ENCODE measurements at regions not wholly inside any gene's neighbourhood (a gene's known extent, or its start where the extent isn't known, plus 50 kb on each side); places are given as distances from the start of the nearest gene placed in this dataset.

GRCh38 chr4:136277741-136278140 lies 1254.6 kb downstream of the PCDH18 start:
- Histone ChIP-seq H3K4me2 (ENCODE audit: low read length, poor library complexity, severe bottlenecking) (no peak overlapping the region), H2BK15ac (ENCODE audit: low read depth, poor library complexity, severe bottlenecking) (no peak overlapping the region), H3K36me3 (ENCODE audit: control insufficient read depth in 1 of 2, insufficient read depth in 2 of 2, low read depth in 1 of 2, low read length in 2 of 2) (no peaks in the 10 kb centered on the region), H2BK120ac (ENCODE audit: low read depth, low read length) (no peak overlapping the region), H3K9me3 (ENCODE audit: control insufficient read depth, low read length) (no peaks in the 10 kb centered on the region), H3K9ac (ENCODE audit: low read length) (no peak overlapping the region), H4K91ac (ENCODE audit: low read length) (no peak overlapping the region), H2AFZ (ENCODE audit: low read depth, low read length) (no peak overlapping the region), H3K4me3 (ENCODE audit: insufficient read depth in 1 of 2, low read depth in 1 of 2, low read length in 2 of 2) (no peak overlapping the region), H3K4ac (ENCODE audit: low read depth in 1 of 2, low read length in 2 of 2) (no peak overlapping the region), H3K23ac (ENCODE audit: low read length in 2 of 2) (no peak overlapping the region), H2BK12ac (ENCODE audit: low read length in 2 of 2) (no peak overlapping the region), H4K8ac (ENCODE audit: low read length) (no peak overlapping the region), H3K27me3 (ENCODE audit: control insufficient read depth in 1 of 2, insufficient read depth in 1 of 2, low read length in 2 of 2) (no peaks in the 10 kb centered on the region), H3K14ac (ENCODE audit: low read length in 2 of 2) (no peak overlapping the region), H3K27ac (ENCODE audit: low read length, poor library complexity, severe bottlenecking) (no peak overlapping the region), H2AK5ac (ENCODE audit: low read length, severe bottlenecking) (no peak overlapping the region), H3K18ac (ENCODE audit: low read depth in 1 of 2, low read length in 2 of 2) (no peak overlapping the region), H3K4me1 (ENCODE audit: control insufficient read depth, insufficient read depth, low read depth, low read length) (no peaks in the 10 kb centered on the region), H2BK5ac (ENCODE audit: low read depth, low read length, poor library complexity, severe bottlenecking) (no peak overlapping the region), H3K79me1 (replicated peaks; ENCODE audit: low read length, poor library complexity, severe bottlenecking) (no peaks in the 10 kb centered on the region)
- DNase-seq, result no peak
- 78% methylated on average over 1 of the region's 2 CpGs for WGBS

- no peaks in the 10 kb centered on the region for H3K9me3 ChIP-seq (ENCODE audit: control insufficient read depth, low read length)
- no peak overlapping the region for H2BK12ac ChIP-seq (ENCODE audit: low read length in 2 of 2)
- WGBS, result no CpG with 5 or more reads among the region's 2 CpGs
- H3K4me2 ChIP-seq (ENCODE audit: low read length, poor library complexity, severe bottlenecking), result no peak overlapping the region
- H3K36me3 ChIP-seq (ENCODE audit: control insufficient read depth in 1 of 2, insufficient read depth in 2 of 2, low read depth in 1 of 2, low read length in 2 of 2), result no peaks in the 10 kb centered on the region
- H4K91ac ChIP-seq (ENCODE audit: low read length), result no peak overlapping the region
- H3K27ac ChIP-seq (ENCODE audit: low read length, poor library complexity, severe bottlenecking), result no peak overlapping the region
- H3K4ac ChIP-seq (ENCODE audit: low read depth in 1 of 2, low read length in 2 of 2), result no peak overlapping the region
- H3K4me3 ChIP-seq (ENCODE audit: insufficient read depth in 1 of 2, low read depth in 1 of 2, low read length in 2 of 2), result no peak overlapping the region
- no peak overlapping the region for H3K23ac ChIP-seq (ENCODE audit: low read length in 2 of 2)
- no peak overlapping the region for H4K8ac ChIP-seq (ENCODE audit: low read length)
- no peak overlapping the region for H3K9ac ChIP-seq (ENCODE audit: low read length)
- H2AFZ ChIP-seq (ENCODE audit: low read depth, low read length), result no peak overlapping the region
- no peak overlapping the region for H2AK5ac ChIP-seq (ENCODE audit: low read length, severe bottlenecking)
- no peak overlapping the region for H2BK120ac ChIP-seq (ENCODE audit: low read depth, low read length)
- H2BK15ac ChIP-seq (ENCODE audit: low read depth, poor library complexity, severe bottlenecking), result no peak overlapping the region
- no peaks in the 10 kb centered on the region for H3K27me3 ChIP-seq (ENCODE audit: control insufficient read depth in 1 of 2, insufficient read depth in 1 of 2, low read length in 2 of 2)
- H2BK5ac ChIP-seq (ENCODE audit: low read depth, low read length, poor library complexity, severe bottlenecking), result no peak overlapping the region
- H3K14ac ChIP-seq (ENCODE audit: low read length in 2 of 2), result no peak overlapping the region
- H3K4me1 ChIP-seq (ENCODE audit: control insufficient read depth, insufficient read depth, low read depth, low read length), result no peaks in the 10 kb centered on the region
- no peak for DNase-seq
- no peak overlapping the region for H3K18ac ChIP-seq (ENCODE audit: low read depth in 1 of 2, low read length in 2 of 2)
- H3K79me1 ChIP-seq (replicated peaks; ENCODE audit: low read length, poor library complexity, severe bottlenecking), result no peaks in the 10 kb centered on the region
Observed at GRCh38 chr4:136246876-136247275, 1285.4 kb downstream of the PCDH18 start.

- H3K9me3 ChIP-seq (ENCODE audit: control insufficient read depth, low read length), result peaks cover 12% of the 10 kb centered on the region
- H3K4ac ChIP-seq (ENCODE audit: low read depth in 1 of 2, low read length in 2 of 2), result no peak overlapping the region
- no peak overlapping the region for H3K18ac ChIP-seq (ENCODE audit: low read depth in 1 of 2, low read length in 2 of 2)
- no peak overlapping the region for H2AFZ ChIP-seq (ENCODE audit: low read depth, low read length)
- no peak overlapping the region for H2BK15ac ChIP-seq (ENCODE audit: low read depth, poor library complexity, severe bottlenecking)
- no peak overlapping the region for H2AK5ac ChIP-seq (ENCODE audit: low read length, severe bottlenecking)
- no peaks in the 10 kb centered on the region for H3K36me3 ChIP-seq (ENCODE audit: control insufficient read depth in 1 of 2, insufficient read depth in 2 of 2, low read depth in 1 of 2, low read length in 2 of 2)
- no peak overlapping the region for H4K8ac ChIP-seq (ENCODE audit: low read length)
- H3K4me2 ChIP-seq (ENCODE audit: low read length, poor library complexity, severe bottlenecking), result no peak overlapping the region
- WGBS, result 80% methylated on average over 7 of the region's 7 CpGs
- H2BK12ac ChIP-seq (ENCODE audit: low read length in 2 of 2), result no peak overlapping the region
- no peak overlapping the region for H2BK5ac ChIP-seq (ENCODE audit: low read depth, low read length, poor library complexity, severe bottlenecking)
- H3K27ac ChIP-seq (ENCODE audit: low read length, poor library complexity, severe bottlenecking), result no peak overlapping the region
- no peak overlapping the region for H4K91ac ChIP-seq (ENCODE audit: low read length)
- no peak overlapping the region for H2BK120ac ChIP-seq (ENCODE audit: low read depth, low read length)
- H3K9ac ChIP-seq (ENCODE audit: low read length), result no peak overlapping the region
- no peaks in the 10 kb centered on the region for H3K27me3 ChIP-seq (ENCODE audit: control insufficient read depth in 1 of 2, insufficient read depth in 1 of 2, low read length in 2 of 2)
- H3K23ac ChIP-seq (ENCODE audit: low read length in 2 of 2), result no peak overlapping the region
- no peaks in the 10 kb centered on the region for H3K4me1 ChIP-seq (ENCODE audit: control insufficient read depth, insufficient read depth, low read depth, low read length)
- no peak overlapping the region for H3K14ac ChIP-seq (ENCODE audit: low read length in 2 of 2)
- H3K79me1 ChIP-seq (replicated peaks; ENCODE audit: low read length, poor library complexity, severe bottlenecking), result no peaks in the 10 kb centered on the region
- DNase-seq, result peak; percentile 13
- H3K4me3 ChIP-seq (ENCODE audit: insufficient read depth in 1 of 2, low read depth in 1 of 2, low read length in 2 of 2), result no peak overlapping the region
Observed at GRCh38 chr4:136241221-136241986, 1290.9 kb downstream of the PCDH18 start.

GRCh38 chr4:136227315-136227714 lies 1305.0 kb downstream of the PCDH18 start:
- H3K27me3 ChIP-seq (ENCODE audit: control insufficient read depth in 1 of 2, insufficient read depth in 1 of 2, low read length in 2 of 2), result no peaks in the 10 kb centered on the region
- H2BK120ac ChIP-seq (ENCODE audit: low read depth, low read length), result no peak overlapping the region
- no peaks in the 10 kb centered on the region for H3K36me3 ChIP-seq (ENCODE audit: control insufficient read depth in 1 of 2, insufficient read depth in 2 of 2, low read depth in 1 of 2, low read length in 2 of 2)
- no peaks in the 10 kb centered on the region for H3K79me1 ChIP-seq (replicated peaks; ENCODE audit: low read length, poor library complexity, severe bottlenecking)
- H3K9ac ChIP-seq (ENCODE audit: low read length), result no peak overlapping the region
- H2AFZ ChIP-seq (ENCODE audit: low read depth, low read length), result no peak overlapping the region
- no peak overlapping the region for H2AK5ac ChIP-seq (ENCODE audit: low read length, severe bottlenecking)
- no peaks in the 10 kb centered on the region for H3K4me1 ChIP-seq (ENCODE audit: control insufficient read depth, insufficient read depth, low read depth, low read length)
- no peak overlapping the region for H3K23ac ChIP-seq (ENCODE audit: low read length in 2 of 2)
- no peaks in the 10 kb centered on the region for H3K9me3 ChIP-seq (ENCODE audit: control insufficient read depth, low read length)
- H3K4ac ChIP-seq (ENCODE audit: low read depth in 1 of 2, low read length in 2 of 2), result no peak overlapping the region
- no peak overlapping the region for H2BK12ac ChIP-seq (ENCODE audit: low read length in 2 of 2)
- no peak overlapping the region for H3K18ac ChIP-seq (ENCODE audit: low read depth in 1 of 2, low read length in 2 of 2)
- H4K91ac ChIP-seq (ENCODE audit: low read length), result no peak overlapping the region
- no peak overlapping the region for H4K8ac ChIP-seq (ENCODE audit: low read length)
- no peak overlapping the region for H3K4me3 ChIP-seq (ENCODE audit: insufficient read depth in 1 of 2, low read depth in 1 of 2, low read length in 2 of 2)
- no peak overlapping the region for H3K4me2 ChIP-seq (ENCODE audit: low read length, poor library complexity, severe bottlenecking)
- H2BK15ac ChIP-seq (ENCODE audit: low read depth, poor library complexity, severe bottlenecking), result no peak overlapping the region
- H3K14ac ChIP-seq (ENCODE audit: low read length in 2 of 2), result no peak overlapping the region
- no peak for DNase-seq
- H2BK5ac ChIP-seq (ENCODE audit: low read depth, low read length, poor library complexity, severe bottlenecking), result no peak overlapping the region
- H3K27ac ChIP-seq (ENCODE audit: low read length, poor library complexity, severe bottlenecking), result no peak overlapping the region
